Activated T-helper 1 cell treated with anti-CD3 and anti-CD28 coated beads, Interleukin-12 subunit alpha, Interleukin-12 subunit beta, Interleukin-2, Interleukin-4 antibody, amounts not matched to agents 30 ng/mL and 10 ng/mL and 1 ng/mL, durations not matched to agents 14 hours and 24 hours and 36 hours (primary cell): ENCODE measurements at regions not wholly inside any gene's neighbourhood (a gene's known extent, or its start where the extent isn't known, plus 50 kb on each side); places are given as distances from the start of the nearest gene placed in this dataset.
"Not testable (repeated sequence)": the region's sequence is repeated elsewhere in the genome, so short reads cannot be mapped to it uniquely, and the experiment has no call there.

Experiments used
- DNase-seq: peaks from one replicate; pipeline ENCODE4 v3.0.0; 2021; ENCODE audit warnings: low spot score
- H3K27ac Mint-ChIP-seq: one replicate; pipeline ENCODE4 v1.8.0; 2021; ENCODE audit warnings: mild to moderate bottlenecking, mixed read lengths
- H3K27me3 Mint-ChIP-seq: one replicate; pipeline ENCODE4 v1.8.0; 2022; ENCODE audit warnings: mild to moderate bottlenecking, moderate library complexity, mixed read lengths; ENCODE audit not compliant: insufficient read depth
- H3K36me3 Mint-ChIP-seq: one replicate; pipeline ENCODE4 v1.8.0; 2021; ENCODE audit warnings: low read depth, mixed read lengths
- H3K4me1 Mint-ChIP-seq: one replicate; pipeline ENCODE4 v1.8.0; 2021; ENCODE audit warnings: low read depth, mixed read lengths
- H3K4me3 Mint-ChIP-seq: one replicate; pipeline ENCODE4 v1.8.0; 2021; ENCODE audit warnings: mild to moderate bottlenecking, moderate library complexity, mixed read lengths
- H3K9me3 Mint-ChIP-seq: one replicate; pipeline ENCODE4 v1.8.0; 2021; ENCODE audit warnings: mixed read lengths
- intact Hi-C: fragments of 100-400 bp; cut with micrococcal nuclease; formaldehyde crosslinking; loops from one replicate; pipeline ENCODE4 v1.15.1; 2024

GRCh38 chr16:22633280-22633679 is 122.6 kb downstream of the NPIPB5 start:
- H3K9me3 Mint-ChIP-seq = no peaks in the 10 kb centered on the region
- H3K27ac Mint-ChIP-seq = no peak overlapping the region
- peaks cover 3% of the 10 kb centered on the region for H3K27me3 Mint-ChIP-seq
- H3K4me3 Mint-ChIP-seq = no peak overlapping the region
- DNase-seq = no peak
- no peaks in the 10 kb centered on the region for H3K36me3 Mint-ChIP-seq
- no peaks in the 10 kb centered on the region for H3K4me1 Mint-ChIP-seq
- intact Hi-C loops = no loop called here

GRCh38 chr16:22633799-22634198 is 123.1 kb downstream of the NPIPB5 start:
- no peak for DNase-seq
- Mint-ChIP-seq H3K27ac (no peak overlapping the region), H3K36me3 (no peaks in the 10 kb centered on the region), H3K27me3 (peaks cover 3% of the 10 kb centered on the region), H3K4me1 (no peaks in the 10 kb centered on the region), H3K4me3 (no peak overlapping the region), H3K9me3 (no peaks in the 10 kb centered on the region)
- intact Hi-C loops = no loop called here

GRCh38 chr16:22634954-22635353 is 124.3 kb downstream of the NPIPB5 start:
- H3K9me3 Mint-ChIP-seq = no peaks in the 10 kb centered on the region
- H3K4me1 Mint-ChIP-seq = no peaks in the 10 kb centered on the region
- intact Hi-C loops = no loop called here
- H3K27me3 Mint-ChIP-seq = peaks cover 3% of the 10 kb centered on the region
- H3K4me3 Mint-ChIP-seq = no peak overlapping the region
- no peak for DNase-seq
- H3K36me3 Mint-ChIP-seq = no peaks in the 10 kb centered on the region
- no peak overlapping the region for H3K27ac Mint-ChIP-seq

DNA sequence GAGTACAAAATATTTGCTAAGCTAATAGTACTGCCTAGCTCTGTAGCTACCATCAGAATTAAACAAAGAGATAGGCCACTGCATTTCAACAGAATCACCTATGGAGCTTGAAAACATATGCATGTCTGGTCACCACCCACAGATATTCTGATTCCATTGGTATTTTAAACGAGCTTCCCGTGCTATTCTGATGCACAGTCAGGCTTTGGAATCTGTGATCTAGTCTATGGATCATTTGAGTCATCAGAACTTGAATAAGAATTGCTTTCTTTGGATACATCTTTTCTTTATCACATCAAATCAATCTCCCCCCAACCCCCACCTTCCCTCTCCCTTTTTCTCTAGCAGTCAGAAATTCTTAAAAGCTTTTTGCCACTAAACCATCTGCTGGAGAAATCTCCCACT is 124.7 kb downstream of the NPIPB5 start:
- no peaks in the 10 kb centered on the region for H3K9me3 Mint-ChIP-seq
- H3K4me1 Mint-ChIP-seq = no peaks in the 10 kb centered on the region
- DNase-seq = no peak
- intact Hi-C loops = no loop called here
- H3K4me3 Mint-ChIP-seq = no peak overlapping the region
- H3K27me3 Mint-ChIP-seq = peaks cover 3% of the 10 kb centered on the region
- H3K36me3 Mint-ChIP-seq = no peaks in the 10 kb centered on the region
- no peak overlapping the region for H3K27ac Mint-ChIP-seq

DNA sequence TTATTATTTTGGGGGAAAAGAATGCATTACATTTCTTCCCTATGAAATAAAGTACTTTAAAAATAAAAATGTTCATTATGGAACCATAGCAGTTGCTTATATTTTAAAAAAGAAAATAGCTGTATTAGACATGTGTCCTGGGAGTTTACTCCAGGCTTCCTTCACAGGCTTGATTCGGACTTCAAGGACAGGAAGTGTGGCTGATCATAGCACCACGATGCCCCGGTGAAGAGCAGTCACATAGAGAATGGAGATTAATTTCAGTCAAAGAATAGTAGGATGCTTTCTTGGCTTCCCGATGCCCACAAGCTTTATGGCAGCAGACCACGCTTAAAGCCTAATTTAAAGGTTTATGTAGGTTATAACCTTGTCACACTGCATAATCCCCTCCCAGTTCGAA is 125.1 kb downstream of the NPIPB5 start:
- intact Hi-C loops = no loop called here
- Mint-ChIP-seq H3K4me3 (no peak overlapping the region), H3K9me3 (no peaks in the 10 kb centered on the region), H3K27me3 (peaks cover 3% of the 10 kb centered on the region), H3K36me3 (no peaks in the 10 kb centered on the region), H3K27ac (no peak overlapping the region), H3K4me1 (no peaks in the 10 kb centered on the region)
- DNase-seq = no peak

DNA sequence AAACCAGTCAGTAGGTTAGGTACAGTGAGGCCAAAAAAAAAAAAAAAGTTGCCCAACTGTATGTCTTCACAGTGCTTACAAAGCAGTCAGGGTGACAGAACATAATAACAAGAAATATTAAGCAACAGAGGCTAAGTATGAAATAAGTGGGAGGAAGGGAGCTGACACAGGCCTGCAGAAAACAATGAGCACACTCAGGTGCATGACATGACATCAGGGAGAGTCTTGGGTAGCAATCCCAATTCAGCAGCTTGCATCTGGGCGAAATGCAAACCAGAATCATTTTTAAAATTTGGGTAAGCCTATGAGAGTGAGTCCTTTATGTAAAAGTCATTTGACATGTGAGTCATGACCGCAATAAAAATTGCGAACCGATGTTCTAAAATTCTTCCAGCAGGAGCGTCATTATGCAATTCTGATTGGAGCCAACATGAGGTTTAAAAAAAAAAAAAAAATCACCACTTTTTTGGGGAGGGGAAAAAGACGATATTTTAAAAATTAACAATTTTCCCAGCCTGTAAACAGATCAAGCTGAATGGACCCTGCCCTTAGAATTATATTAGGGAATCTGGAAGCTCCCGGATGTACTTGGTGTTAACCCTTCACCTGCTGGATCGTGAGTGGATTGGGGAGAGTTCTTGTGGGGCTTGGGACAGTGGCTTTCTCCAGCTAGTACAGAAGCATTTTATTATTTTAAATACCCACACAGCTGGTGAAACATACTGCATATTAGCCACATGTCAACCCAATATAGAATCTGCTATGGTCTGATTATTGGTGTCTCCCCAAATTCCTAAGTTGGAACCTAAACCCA is 127.9 kb downstream of the NPIPB5 start:
- no peaks in the 10 kb centered on the region for H3K4me1 Mint-ChIP-seq
- no peak overlapping the region for H3K4me3 Mint-ChIP-seq
- DNase-seq = no peak
- intact Hi-C loops = no loop called here
- no peaks in the 10 kb centered on the region for H3K9me3 Mint-ChIP-seq
- no peak overlapping the region for H3K27ac Mint-ChIP-seq
- H3K27me3 Mint-ChIP-seq = peaks cover under 1% of the 10 kb centered on the region
- H3K36me3 Mint-ChIP-seq = no peaks in the 10 kb centered on the region

GRCh38 chr16:22641131-22641628 is 130.5 kb downstream of the NPIPB5 start:
- H3K27me3 Mint-ChIP-seq = no peaks in the 10 kb centered on the region
- no peaks in the 10 kb centered on the region for H3K36me3 Mint-ChIP-seq
- no peak overlapping the region for H3K27ac Mint-ChIP-seq
- H3K4me3 Mint-ChIP-seq = no peak overlapping the region
- no peaks in the 10 kb centered on the region for H3K9me3 Mint-ChIP-seq
- DNase-seq = no peak
- H3K4me1 Mint-ChIP-seq = no peaks in the 10 kb centered on the region
- intact Hi-C loops = no loop called here

DNA sequence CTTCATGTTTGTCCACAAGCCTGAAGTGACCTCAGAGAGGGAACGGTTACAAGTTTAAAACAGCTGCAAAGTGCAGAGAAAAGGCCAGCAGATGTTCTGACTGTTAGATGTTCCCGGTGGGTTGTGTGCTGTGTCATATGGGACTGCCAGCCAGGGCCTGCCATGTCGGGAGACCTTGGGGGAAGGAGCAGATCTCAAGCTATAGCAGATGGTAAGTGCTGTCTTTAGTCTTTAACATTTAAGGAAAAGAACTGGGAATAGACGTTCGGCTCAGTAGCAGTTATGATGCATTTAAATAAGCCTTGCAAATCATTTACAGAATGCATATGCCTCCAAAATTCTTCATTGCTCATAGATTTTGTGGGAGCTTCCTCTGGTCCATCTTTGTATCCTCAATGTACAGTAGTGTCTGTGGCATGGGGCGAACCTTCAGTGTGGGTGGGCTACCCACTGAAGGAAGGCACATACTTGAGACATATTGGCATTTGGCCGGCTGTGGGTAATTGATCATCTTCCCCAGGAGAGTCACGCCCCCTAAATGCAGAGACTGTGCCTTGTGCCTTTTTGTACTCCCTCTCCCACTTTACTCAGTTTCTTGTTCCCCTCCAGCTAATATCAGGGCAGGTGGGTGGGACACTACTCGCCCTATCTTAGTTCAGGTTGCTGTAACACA is 131.9 kb downstream of the NPIPB5 start:
- Mint-ChIP-seq H3K9me3 (no peaks in the 10 kb centered on the region), H3K36me3 (no peaks in the 10 kb centered on the region), H3K4me1 (no peaks in the 10 kb centered on the region), H3K4me3 (no peak overlapping the region), H3K27me3 (no peaks in the 10 kb centered on the region), H3K27ac (no peak overlapping the region)
- intact Hi-C loops = no loop called here
- no peak for DNase-seq

DNA sequence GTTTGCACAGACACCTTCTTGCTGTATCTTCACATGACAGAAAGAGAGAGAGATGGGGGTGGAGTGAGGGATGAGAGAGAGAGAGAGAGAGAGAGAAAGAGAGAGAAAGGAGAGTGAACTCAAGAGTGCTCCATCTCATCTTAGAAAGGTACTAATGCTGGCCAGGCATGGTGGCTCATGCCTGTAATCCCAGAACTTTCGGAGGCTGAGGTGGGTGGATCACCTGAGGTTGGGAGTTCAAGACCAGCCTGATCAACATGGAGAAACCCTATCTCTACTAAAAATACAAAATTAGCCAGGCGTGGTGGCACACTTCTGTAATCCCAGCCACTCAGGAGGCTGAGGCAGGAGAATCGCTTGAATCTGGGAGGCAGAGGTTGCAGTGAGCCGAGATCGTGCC is 132.5 kb downstream of the NPIPB5 start:
- H3K4me3 Mint-ChIP-seq, H3K9me3 Mint-ChIP-seq, intact Hi-C loops, H3K4me1 Mint-ChIP-seq, H3K27me3 Mint-ChIP-seq, H3K36me3 Mint-ChIP-seq, DNase-seq, H3K27ac Mint-ChIP-seq: not testable (repeated sequence)

GRCh38 chr16:22643886-22644285 is 133.2 kb downstream of the NPIPB5 start:
- H3K27me3 Mint-ChIP-seq = no peaks in the 10 kb centered on the region
- intact Hi-C loops = no loop called here
- H3K4me1 Mint-ChIP-seq = no peaks in the 10 kb centered on the region
- no peak overlapping the region for H3K27ac Mint-ChIP-seq
- DNase-seq = no peak
- H3K9me3 Mint-ChIP-seq = no peaks in the 10 kb centered on the region
- no peaks in the 10 kb centered on the region for H3K36me3 Mint-ChIP-seq
- no peak overlapping the region for H3K4me3 Mint-ChIP-seq

DNA sequence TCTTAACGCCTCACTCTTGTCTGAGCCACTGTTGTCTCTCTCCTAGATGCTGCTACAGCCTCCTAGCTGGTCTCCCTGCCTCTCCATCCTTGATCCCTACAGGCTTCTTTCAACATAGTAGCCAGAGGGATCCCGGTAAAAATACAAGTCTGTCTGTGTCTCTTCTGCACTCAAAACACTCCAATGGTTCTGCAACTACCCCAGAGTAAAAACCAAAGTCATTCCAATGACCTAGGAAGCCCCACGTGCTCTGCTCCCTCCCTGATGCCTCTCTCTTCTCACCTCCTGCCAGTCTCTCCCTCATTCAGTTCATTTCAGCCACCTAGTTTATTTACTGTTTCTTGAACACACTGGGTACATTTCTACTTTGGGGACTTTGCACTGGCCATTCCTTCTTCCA is 135.2 kb downstream of the NPIPB5 start:
- H3K9me3 Mint-ChIP-seq = no peaks in the 10 kb centered on the region
- no peak overlapping the region for H3K27ac Mint-ChIP-seq
- no peaks in the 10 kb centered on the region for H3K27me3 Mint-ChIP-seq
- no peak overlapping the region for H3K4me3 Mint-ChIP-seq
- H3K36me3 Mint-ChIP-seq = no peaks in the 10 kb centered on the region
- no peak for DNase-seq
- no peaks in the 10 kb centered on the region for H3K4me1 Mint-ChIP-seq
- intact Hi-C loops = no loop called here

DNA sequence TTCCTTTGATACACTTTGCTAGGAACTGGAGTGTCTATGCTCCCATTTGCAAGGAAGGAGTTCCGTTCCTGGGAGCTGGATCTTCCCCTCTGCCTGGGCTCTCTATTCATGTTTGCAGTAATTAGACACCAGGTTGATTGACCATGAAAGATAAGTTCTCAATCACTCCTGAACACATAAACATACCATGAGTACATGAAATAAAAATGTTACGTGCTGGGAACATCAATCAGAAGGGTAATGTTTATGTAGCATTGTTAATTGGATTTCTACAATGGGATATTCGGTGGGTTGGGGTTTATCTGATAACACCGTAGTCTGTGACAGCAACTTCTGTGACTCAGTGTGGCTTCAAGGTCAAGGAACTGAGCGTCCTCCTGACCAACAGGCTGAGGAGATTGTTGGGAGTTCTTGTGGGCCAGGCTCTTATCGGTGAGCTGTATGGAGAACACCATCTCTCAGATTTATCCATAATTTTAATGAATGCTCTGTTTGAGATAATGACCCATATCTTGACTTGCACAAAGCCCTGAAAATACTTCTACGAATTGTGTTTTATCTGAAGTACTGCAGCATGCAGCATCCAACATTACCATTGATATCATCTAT is 136.4 kb downstream of the NPIPB5 start:
- H3K4me1 Mint-ChIP-seq = no peaks in the 10 kb centered on the region
- no peaks in the 10 kb centered on the region for H3K9me3 Mint-ChIP-seq
- H3K4me3 Mint-ChIP-seq = no peak overlapping the region
- no peak overlapping the region for H3K27ac Mint-ChIP-seq
- H3K27me3 Mint-ChIP-seq = no peaks in the 10 kb centered on the region
- DNase-seq = no peak
- intact Hi-C loops = no loop called here
- no peaks in the 10 kb centered on the region for H3K36me3 Mint-ChIP-seq

GRCh38 chr16:22648141-22648540 is 137.4 kb downstream of the NPIPB5 start:
- H3K27ac Mint-ChIP-seq = no peak overlapping the region
- no peaks in the 10 kb centered on the region for H3K27me3 Mint-ChIP-seq
- no peak for DNase-seq
- intact Hi-C loops = no loop called here
- no peaks in the 10 kb centered on the region for H3K36me3 Mint-ChIP-seq
- H3K4me3 Mint-ChIP-seq = no peak overlapping the region
- H3K9me3 Mint-ChIP-seq = no peaks in the 10 kb centered on the region
- no peaks in the 10 kb centered on the region for H3K4me1 Mint-ChIP-seq
